ENCODE measurements at regions not wholly inside any gene's neighbourhood (a gene's known extent, or its start where the extent isn't known, plus 50 kb on each side); places are given as distances from the start of the nearest gene placed in this dataset.

- TF ChIP-seq FOXM1 (IDR thresholded peaks at IDR 0.05; ENCODE audit: borderline replicate concordance), result no peak
- TF ChIP-seq ARNT (IDR thresholded peaks at IDR 0.05), result no peak
- no peak for TF ChIP-seq CTBP1 (IDR thresholded peaks at IDR 0.05; ENCODE audit: borderline replicate concordance)
- ChIA-PET CTCF (interaction anchor here (0.6 to 0.7 kb wide), 4 partner anchors 21 to 612 kb away, joined by 3 to 5 read pairs (median 4); no protein-coding TSS in a partner anchor), POLR2A (no interaction called here)
- DNase-seq (ENCODE audit: extremely low spot score), result no peak
Observed at GRCh38 chr11:80320765-80321164, 879.9 kb upstream of the TENM4 start.

- ChIA-PET POLR2A (no interaction called here), CTCF (interaction anchor here (0.6 kb wide), 2 partner anchors 9 to 21 kb away, joined by 3 read pairs; no protein-coding TSS in a partner anchor)
- no peak for DNase-seq (ENCODE audit: extremely low spot score)
- TF ChIP-seq L3MBTL2 (conservative IDR thresholded peaks at IDR 0.05) (no peak), SP1 (IDR thresholded peaks at IDR 0.05) (no peak)
Observed at GRCh38 chr11:80320226-80320625, 879.4 kb upstream of the TENM4 start.

- ChIA-PET POLR2A (no interaction called here), CTCF (no interaction called here)
- DNase-seq (ENCODE audit: extremely low spot score), result no peak
- TF ChIP-seq NFRKB (IDR thresholded peaks at IDR 0.05) (no peak), SUZ12 (IDR thresholded peaks at IDR 0.05) (no peak), L3MBTL2 (conservative IDR thresholded peaks at IDR 0.05) (no peak), ARNT (IDR thresholded peaks at IDR 0.05) (no peak), HDGF (IDR thresholded peaks at IDR 0.05; ENCODE audit: borderline replicate concordance) (no peak), FOXA1 (IDR thresholded peaks at IDR 0.05) (no peak), PKNOX1 (IDR thresholded peaks at IDR 0.05) (no peak), BHLHE40 (IDR thresholded peaks at IDR 0.05; ENCODE audit: borderline replicate concordance) (no peak), ZNF384 (IDR thresholded peaks at IDR 0.05) (no peak), ELF4 (IDR thresholded peaks at IDR 0.05) (no peak), FOXM1 (IDR thresholded peaks at IDR 0.05; ENCODE audit: borderline replicate concordance) (no peak), FOXK2 (IDR thresholded peaks at IDR 0.05) (no peak), SP1 (IDR thresholded peaks at IDR 0.05) (no peak)
Observed at GRCh38 chr11:80317612-80318011, 876.8 kb upstream of the TENM4 start.

GRCh38 chr11:80315200-80315599 is 874.4 kb upstream of the TENM4 start:
- CTCF ChIA-PET, result no interaction called here
- POLR2A ChIA-PET, result no interaction called here
- TF ChIP-seq ARNT (IDR thresholded peaks at IDR 0.05) (no peak), ELF4 (IDR thresholded peaks at IDR 0.05) (no peak), FOXK2 (IDR thresholded peaks at IDR 0.05) (no peak), TARDBP (IDR thresholded peaks at IDR 0.05) (no peak), LEF1 (IDR thresholded peaks at IDR 0.05; ENCODE audit: borderline replicate concordance) (no peak), NFRKB (IDR thresholded peaks at IDR 0.05) (no peak), FOXA1 (IDR thresholded peaks at IDR 0.05) (no peak), CTBP1 (IDR thresholded peaks at IDR 0.05; ENCODE audit: borderline replicate concordance) (no peak), SUZ12 (IDR thresholded peaks at IDR 0.05) (no peak), BHLHE40 (IDR thresholded peaks at IDR 0.05; ENCODE audit: borderline replicate concordance) (no peak), PKNOX1 (IDR thresholded peaks at IDR 0.05) (no peak), FOXM1 (IDR thresholded peaks at IDR 0.05; ENCODE audit: borderline replicate concordance) (no peak), SP1 (IDR thresholded peaks at IDR 0.05) (no peak), ZNF384 (IDR thresholded peaks at IDR 0.05) (no peak), L3MBTL2 (conservative IDR thresholded peaks at IDR 0.05) (no peak)
- DNase-seq (ENCODE audit: extremely low spot score), result no peak

- POLR2A ChIA-PET, result no interaction called here
- TF ChIP-seq ZNF384 (IDR thresholded peaks at IDR 0.05) (no peak), TARDBP (IDR thresholded peaks at IDR 0.05) (no peak), SUZ12 (IDR thresholded peaks at IDR 0.05) (no peak)
- DNase-seq (ENCODE audit: extremely low spot score), result no peak
- CTCF ChIA-PET, result no interaction called here
Observed at GRCh38 chr11:80309301-80309700, 868.5 kb upstream of the TENM4 start.

- DNase-seq (ENCODE audit: extremely low spot score), result no peak
- no peak for TF ChIP-seq NFRKB (IDR thresholded peaks at IDR 0.05)
- no peak for TF ChIP-seq SP1 (IDR thresholded peaks at IDR 0.05)
- no peak for TF ChIP-seq FOXM1 (IDR thresholded peaks at IDR 0.05; ENCODE audit: borderline replicate concordance)
- no peak for TF ChIP-seq SUZ12 (IDR thresholded peaks at IDR 0.05)
- TF ChIP-seq FOXK2 (IDR thresholded peaks at IDR 0.05), result no peak
- TF ChIP-seq ZNF384 (IDR thresholded peaks at IDR 0.05), result no peak
- TF ChIP-seq ELF4 (IDR thresholded peaks at IDR 0.05), result no peak
- TF ChIP-seq BHLHE40 (IDR thresholded peaks at IDR 0.05; ENCODE audit: borderline replicate concordance), result no peak
- no peak for TF ChIP-seq CTBP1 (IDR thresholded peaks at IDR 0.05; ENCODE audit: borderline replicate concordance)
- ChIA-PET CTCF (no interaction called here), POLR2A (no interaction called here)
Observed at GRCh38 chr11:80307676-80308075, 866.8 kb upstream of the TENM4 start.

GRCh38 chr11:80297858-80298632 is 857.2 kb upstream of the TENM4 start:
- ChIA-PET POLR2A (no interaction called here), CTCF (no interaction called here)
- TF ChIP-seq CTBP1 (IDR thresholded peaks at IDR 0.05; ENCODE audit: borderline replicate concordance) (no peak), HDGF (IDR thresholded peaks at IDR 0.05; ENCODE audit: borderline replicate concordance) (no peak), FOXM1 (IDR thresholded peaks at IDR 0.05; ENCODE audit: borderline replicate concordance) (no peak), SP1 (IDR thresholded peaks at IDR 0.05) (no peak), ELF4 (IDR thresholded peaks at IDR 0.05) (no peak), FOXA1 (IDR thresholded peaks at IDR 0.05) (no peak), LEF1 (IDR thresholded peaks at IDR 0.05; ENCODE audit: borderline replicate concordance) (no peak), L3MBTL2 (conservative IDR thresholded peaks at IDR 0.05) (no peak), FOXK2 (IDR thresholded peaks at IDR 0.05) (no peak), BHLHE40 (IDR thresholded peaks at IDR 0.05; ENCODE audit: borderline replicate concordance) (no peak), ZNF384 (IDR thresholded peaks at IDR 0.05) (no peak), ARNT (IDR thresholded peaks at IDR 0.05) (no peak), TARDBP (IDR thresholded peaks at IDR 0.05) (no peak), SUZ12 (IDR thresholded peaks at IDR 0.05) (no peak), PKNOX1 (IDR thresholded peaks at IDR 0.05) (no peak), NFRKB (IDR thresholded peaks at IDR 0.05) (no peak)
- no peak for DNase-seq (ENCODE audit: extremely low spot score)
